Suprapubic skin (tissue), 4 donors: ENCODE measurements at regions not wholly inside any gene's neighbourhood (a gene's known extent, or its start where the extent isn't known, plus 50 kb on each side); places are given as distances from the start of the nearest gene placed in this dataset.

Source experiments
- DNase-seq, 2 donors: peaks; one replicate each; pipeline ENCODE4 v3.0.0-alpha.2; 2019; ENCODE audit warnings: low spot score in 2 of 2
- H3K27ac ChIP-seq: fragments of 200-600 bp; sonication (generic); one replicate; pipeline ENCODE4 v1.5.1; 2019
- H3K27me3 ChIP-seq: fragments of 200-600 bp; sonication (generic); one replicate; pipeline ENCODE4 v1.5.1; 2019
- H3K36me3 ChIP-seq: fragments of 200-600 bp; sonication (generic); one replicate; pipeline ENCODE4 v1.5.1; 2019
- H3K4me1 ChIP-seq: fragments of 200-600 bp; sonication (generic); one replicate; pipeline ENCODE4 v1.5.1; 2019
- H3K4me3 ChIP-seq: fragments of 200-600 bp; sonication (generic); one replicate; pipeline ENCODE4 v1.5.1; 2019; ENCODE audit warnings: mild to moderate bottlenecking
- H3K9me3 ChIP-seq: fragments of 200-600 bp; sonication (generic); one replicate; pipeline ENCODE4 v1.5.1; 2019
- CTCF ChIP-seq, 2 donors: fragments of 200-600 bp in 1 of 2; fragments of 450-650 bp in 1 of 2; sonication (generic) in 1 of 2; IDR thresholded peaks; one replicate each; pipeline ENCODE4 v1.5.1; 2016 to 2019; ENCODE audit warnings: antibody characterized with exemption in 2 of 2, mild to moderate bottlenecking in 1 of 2, moderate library complexity in 1 of 2
- EP300 ChIP-seq: sonication (generic); formaldehyde crosslinking; IDR thresholded peaks from one replicate; pipeline ENCODE4 v1.6.1; 2017; ENCODE audit warnings: antibody characterized with exemption
- POLR2A ChIP-seq, 2 donors: fragments of 450-650 bp; IDR thresholded peaks; one replicate each; pipeline ENCODE4 v1.6.1; 2017; ENCODE audit warnings: antibody characterized with exemption in 2 of 2, mild to moderate bottlenecking in 2 of 2, moderate library complexity in 2 of 2
- POLR2AphosphoS5 ChIP-seq, 3 donors: sonication (generic); formaldehyde crosslinking; IDR thresholded peaks; one replicate each; pipeline ENCODE4 v1.6.1; 2017; ENCODE audit warnings: antibody characterized with exemption in 3 of 3
- WGBS: methylation state at CpG from one replicate; pipeline ENCODE4 v1.1.5; 2018; 5-methylcytosine and 5-hydroxymethylcytosine counted together

- no peaks in the 10 kb centered on the region for H3K4me1 ChIP-seq
- TF ChIP-seq CTCF (IDR thresholded peaks at IDR 0.05), result no peak
- no peak for TF ChIP-seq POLR2A (IDR thresholded peaks at IDR 0.05)
- no peak for TF ChIP-seq POLR2AphosphoS5 (IDR thresholded peaks at IDR 0.05)
- TF ChIP-seq EP300, result no peak
- H3K27me3 ChIP-seq, result no peaks in the 10 kb centered on the region
- no peak overlapping the region for H3K27ac ChIP-seq
- no peak overlapping the region for H3K4me3 ChIP-seq
- H3K9me3 ChIP-seq, result no peaks in the 10 kb centered on the region
- WGBS, result 80% methylated on average over 5 of the region's 5 CpGs
- DNase-seq, result no peak
- H3K36me3 ChIP-seq, result no peaks in the 10 kb centered on the region
These were observed 396.9 kb downstream of the IRS2 start for GRCh38 chr13:109389456-109389855.

GRCh38 chr13:109387471-109387870 lies 398.9 kb downstream of the IRS2 start:
- no peaks in the 10 kb centered on the region for H3K27me3 ChIP-seq
- TF ChIP-seq POLR2AphosphoS5 (IDR thresholded peaks at IDR 0.05), result no peak
- no peak for TF ChIP-seq EP300
- TF ChIP-seq CTCF (IDR thresholded peaks at IDR 0.05), result no peak
- no peak for TF ChIP-seq POLR2A (IDR thresholded peaks at IDR 0.05)
- H3K36me3 ChIP-seq, result no peaks in the 10 kb centered on the region
- no peak overlapping the region for H3K27ac ChIP-seq
- no peaks in the 10 kb centered on the region for H3K9me3 ChIP-seq
- H3K4me1 ChIP-seq, result no peaks in the 10 kb centered on the region
- 78% methylated on average over 7 of the region's 7 CpGs for WGBS
- H3K4me3 ChIP-seq, result no peak overlapping the region
- no peak for DNase-seq

GRCh38 chr13:109385242-109385560 lies 401.2 kb downstream of the IRS2 start:
- no peaks in the 10 kb centered on the region for H3K36me3 ChIP-seq
- no peak overlapping the region for H3K27ac ChIP-seq
- no peaks in the 10 kb centered on the region for H3K4me1 ChIP-seq
- H3K4me3 ChIP-seq, result no peak overlapping the region
- no peaks in the 10 kb centered on the region for H3K9me3 ChIP-seq
- 72% methylated on average over 7 of the region's 7 CpGs for WGBS
- no peak for DNase-seq
- TF ChIP-seq CTCF (IDR thresholded peaks at IDR 0.05) (no peak), POLR2AphosphoS5 (IDR thresholded peaks at IDR 0.05) (no peak), EP300 (no peak), POLR2A (IDR thresholded peaks at IDR 0.05) (no peak)
- H3K27me3 ChIP-seq, result no peaks in the 10 kb centered on the region

- Histone ChIP-seq H3K4me3 (no peak overlapping the region), H3K36me3 (no peaks in the 10 kb centered on the region), H3K27ac (no peak overlapping the region), H3K27me3 (no peaks in the 10 kb centered on the region), H3K9me3 (no peaks in the 10 kb centered on the region), H3K4me1 (no peaks in the 10 kb centered on the region)
- WGBS, result 52% methylated on average over 7 of the region's 7 CpGs
- TF ChIP-seq EP300 (no peak), CTCF (IDR thresholded peaks at IDR 0.05) (no peak), POLR2A (IDR thresholded peaks at IDR 0.05) (no peak), POLR2AphosphoS5 (IDR thresholded peaks at IDR 0.05) (no peak)
- no peak for DNase-seq
These were observed 401.7 kb downstream of the IRS2 start for GRCh38 chr13:109384491-109385241.

GRCh38 chr13:109383683-109384082 lies 402.7 kb downstream of the IRS2 start:
- DNase-seq, result no peak
- Histone ChIP-seq H3K36me3 (no peaks in the 10 kb centered on the region), H3K27me3 (no peaks in the 10 kb centered on the region), H3K4me1 (no peaks in the 10 kb centered on the region), H3K9me3 (no peaks in the 10 kb centered on the region), H3K4me3 (no peak overlapping the region), H3K27ac (no peak overlapping the region)
- TF ChIP-seq POLR2A (IDR thresholded peaks at IDR 0.05), result no peak
- no peak for TF ChIP-seq CTCF (IDR thresholded peaks at IDR 0.05)
- TF ChIP-seq POLR2AphosphoS5 (IDR thresholded peaks at IDR 0.05), result no peak
- no peak for TF ChIP-seq EP300
- WGBS, result 72% methylated on average over 1 of the region's 1 CpG
